LHCN-M2 (cell line): ENCODE measurements at regions not wholly inside any gene's neighbourhood (a gene's known extent, or its start where the extent isn't known, plus 50 kb on each side); places are given as distances from the start of the nearest gene placed in this dataset.

Source experiments
- DNase-seq: peaks from one replicate; pipeline ENCODE4 v3.0.0-alpha.2; 2012; ENCODE audit warnings: low read depth

GRCh38 chr5:6195711-6196358 lies 182.5 kb downstream of the MED10 start:
- DNase-seq = no peak

GRCh38 chr5:6194906-6195612 lies 183.3 kb downstream of the MED10 start:
- DNase-seq = no peak

- no peak for DNase-seq
These were observed 184.0 kb downstream of the MED10 start for GRCh38 chr5:6194261-6194875.

GRCh38 chr5:6193310-6193709 lies 185.0 kb downstream of the MED10 start:
- no peak for DNase-seq

- no peak for DNase-seq
These were observed 187.5 kb downstream of the MED10 start for GRCh38 chr5:6190838-6191237.

- no peak for DNase-seq
These were observed 189.4 kb downstream of the MED10 start for GRCh38 chr5:6188976-6189375.

GRCh38 chr5:6188344-6188743 lies 190.0 kb downstream of the MED10 start:
- no peak for DNase-seq

- DNase-seq = no peak
These were observed 190.8 kb downstream of the MED10 start for GRCh38 chr5:6187501-6187900.

GRCh38 chr5:6185574-6185973 lies 192.8 kb downstream of the MED10 start:
- no peak for DNase-seq

GRCh38 chr5:6184481-6184880 lies 193.9 kb downstream of the MED10 start:
- DNase-seq = no peak

GRCh38 chr5:6183391-6184390 lies 194.7 kb downstream of the MED10 start:
- no peak for DNase-seq

- DNase-seq = no peak
These were observed 196.0 kb downstream of the MED10 start for GRCh38 chr5:6182271-6182815.

GRCh38 chr5:6181871-6182270 lies 196.5 kb downstream of the MED10 start:
- no peak for DNase-seq

GRCh38 chr5:6181147-6181729 lies 197.1 kb downstream of the MED10 start:
- DNase-seq = no peak

- DNase-seq = no peak
These were observed 198.0 kb downstream of the MED10 start for GRCh38 chr5:6180231-6180872.

- DNase-seq = no peak
These were observed 199.4 kb downstream of the MED10 start for GRCh38 chr5:6178846-6179532.

- DNase-seq = no peak
These were observed 200.4 kb downstream of the MED10 start for GRCh38 chr5:6177926-6178325.

GRCh38 chr5:6176102-6176693 lies 202.1 kb downstream of the MED10 start:
- DNase-seq = no peak

- DNase-seq = no peak
These were observed 203.0 kb downstream of the MED10 start for GRCh38 chr5:6175172-6175854.
